ENCODE measurements at regions not wholly inside any gene's neighbourhood (a gene's known extent, or its start where the extent isn't known, plus 50 kb on each side); places are given as distances from the start of the nearest gene placed in this dataset.

DNA sequence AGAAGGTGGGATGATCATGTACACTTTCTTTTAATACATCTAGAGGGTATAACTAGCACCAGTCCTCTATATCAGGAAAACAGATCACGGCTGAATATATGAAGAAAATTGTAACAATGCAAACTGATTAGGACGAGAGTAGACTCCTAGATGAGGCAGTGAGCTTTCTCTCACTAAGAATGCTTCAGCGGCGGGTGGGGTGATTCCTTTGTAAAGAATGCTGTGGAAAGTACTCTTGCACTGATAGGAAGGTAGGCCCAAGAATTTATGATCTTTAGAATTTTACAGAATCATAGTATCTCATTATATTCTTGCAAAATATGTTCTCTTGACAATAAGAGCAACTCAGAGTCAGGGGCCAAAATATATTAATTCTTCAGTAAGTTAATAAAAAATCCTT, 133.0 kb downstream of the LMNTD1 start (continued):
- TF ChIP-seq EZH2phosphoT487 (IDR thresholded peaks at IDR 0.05; ENCODE audit: borderline replicate concordance, low read depth) (no peak), TEAD4 (IDR thresholded peaks at IDR 0.05; ENCODE audit: borderline replicate concordance, insufficient read depth) (no peak)

GRCh38 chr12:25419595-25419994, 133.5 kb downstream of the LMNTD1 start:
- no peak overlapping the region for H3K4me2 ChIP-seq
- no peaks in the 10 kb centered on the region for H3K36me3 ChIP-seq (replicated peaks in 1 of 2; ENCODE audit: control insufficient read depth in 1 of 2, insufficient read depth in 2 of 2, low read length in 1 of 2)
- H3K9me3 ChIP-seq, result 0 out of 2 replicates have a peak, but pooled peaks cover 3% of the 10 kb centered on the region
- WGBS (ENCODE audit: low lambda C conversion rate), result 74% methylated on average over 2 of the region's 2 CpGs
- H3K9me2 ChIP-seq, result no peaks in the 10 kb centered on the region
- no peaks in the 10 kb centered on the region for H3F3A ChIP-seq (replicated peaks; ENCODE audit: insufficient read depth)
- H3K27me3 ChIP-seq (ENCODE audit: insufficient read depth), result no peaks in the 10 kb centered on the region
- H3K9ac ChIP-seq, result no peak overlapping the region
- TF ChIP-seq, protein P1, sequence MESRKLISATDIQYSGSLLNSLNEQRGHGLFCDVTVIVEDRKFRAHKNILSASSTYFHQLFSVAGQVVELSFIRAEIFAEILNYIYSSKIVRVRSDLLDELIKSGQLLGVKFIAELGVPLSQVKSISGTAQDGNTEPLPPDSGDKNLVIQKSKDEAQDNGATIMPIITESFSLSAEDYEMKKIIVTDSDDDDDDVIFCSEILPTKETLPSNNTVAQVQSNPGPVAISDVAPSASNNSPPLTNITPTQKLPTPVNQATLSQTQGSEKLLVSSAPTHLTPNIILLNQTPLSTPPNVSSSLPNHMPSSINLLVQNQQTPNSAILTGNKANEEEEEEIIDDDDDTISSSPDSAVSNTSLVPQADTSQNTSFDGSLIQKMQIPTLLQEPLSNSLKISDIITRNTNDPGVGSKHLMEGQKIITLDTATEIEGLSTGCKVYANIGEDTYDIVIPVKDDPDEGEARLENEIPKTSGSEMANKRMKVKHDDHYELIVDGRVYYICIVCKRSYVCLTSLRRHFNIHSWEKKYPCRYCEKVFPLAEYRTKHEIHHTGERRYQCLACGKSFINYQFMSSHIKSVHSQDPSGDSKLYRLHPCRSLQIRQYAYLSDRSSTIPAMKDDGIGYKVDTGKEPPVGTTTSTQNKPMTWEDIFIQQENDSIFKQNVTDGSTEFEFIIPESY (IDR thresholded peaks at IDR 0.05; ENCODE audit: borderline replicate concordance, low read depth), result no peak
- TF ChIP-seq MAX (IDR thresholded peaks at IDR 0.05; ENCODE audit: low read depth) (no peak), RAD21 (IDR thresholded peaks at IDR 0.05; ENCODE audit: low read length) (no peak)
- TF ChIP-seq, protein P2, sequence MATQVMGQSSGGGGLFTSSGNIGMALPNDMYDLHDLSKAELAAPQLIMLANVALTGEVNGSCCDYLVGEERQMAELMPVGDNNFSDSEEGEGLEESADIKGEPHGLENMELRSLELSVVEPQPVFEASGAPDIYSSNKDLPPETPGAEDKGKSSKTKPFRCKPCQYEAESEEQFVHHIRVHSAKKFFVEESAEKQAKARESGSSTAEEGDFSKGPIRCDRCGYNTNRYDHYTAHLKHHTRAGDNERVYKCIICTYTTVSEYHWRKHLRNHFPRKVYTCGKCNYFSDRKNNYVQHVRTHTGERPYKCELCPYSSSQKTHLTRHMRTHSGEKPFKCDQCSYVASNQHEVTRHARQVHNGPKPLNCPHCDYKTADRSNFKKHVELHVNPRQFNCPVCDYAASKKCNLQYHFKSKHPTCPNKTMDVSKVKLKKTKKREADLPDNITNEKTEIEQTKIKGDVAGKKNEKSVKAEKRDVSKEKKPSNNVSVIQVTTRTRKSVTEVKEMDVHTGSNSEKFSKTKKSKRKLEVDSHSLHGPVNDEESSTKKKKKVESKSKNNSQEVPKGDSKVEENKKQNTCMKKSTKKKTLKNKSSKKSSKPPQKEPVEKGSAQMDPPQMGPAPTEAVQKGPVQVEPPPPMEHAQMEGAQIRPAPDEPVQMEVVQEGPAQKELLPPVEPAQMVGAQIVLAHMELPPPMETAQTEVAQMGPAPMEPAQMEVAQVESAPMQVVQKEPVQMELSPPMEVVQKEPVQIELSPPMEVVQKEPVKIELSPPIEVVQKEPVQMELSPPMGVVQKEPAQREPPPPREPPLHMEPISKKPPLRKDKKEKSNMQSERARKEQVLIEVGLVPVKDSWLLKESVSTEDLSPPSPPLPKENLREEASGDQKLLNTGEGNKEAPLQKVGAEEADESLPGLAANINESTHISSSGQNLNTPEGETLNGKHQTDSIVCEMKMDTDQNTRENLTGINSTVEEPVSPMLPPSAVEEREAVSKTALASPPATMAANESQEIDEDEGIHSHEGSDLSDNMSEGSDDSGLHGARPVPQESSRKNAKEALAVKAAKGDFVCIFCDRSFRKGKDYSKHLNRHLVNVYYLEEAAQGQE (IDR thresholded peaks at IDR 0.05; ENCODE audit: low read depth, low read length), result no peak
- H3K4me1 ChIP-seq (ENCODE audit: control insufficient read depth in 1 of 2, insufficient read depth in 2 of 2, low read depth in 1 of 2, low read length in 1 of 2), result no peaks in the 10 kb centered on the region; a peak in 1 of 4 replicates
- H3K4me3 ChIP-seq (ENCODE audit: low read depth in 2 of 2, low read length in 1 of 2), result no peak overlapping the region
- ChIA-PET POLR2A (no interaction called here), CTCF (no interaction called here)
- H3K79me2 ChIP-seq (ENCODE audit: insufficient read depth), result no peaks in the 10 kb centered on the region
- no peaks in the 10 kb centered on the region for H4K20me1 ChIP-seq (ENCODE audit: insufficient read depth)
- no peak overlapping the region for H2AFZ ChIP-seq (ENCODE audit: low read depth)
- DNase-seq, result no peak
- H3K27ac ChIP-seq (ENCODE audit: low read depth in 2 of 2, low read length in 1 of 2), result no peak overlapping the region

GRCh38 chr12:25417071-25417470, 136.0 kb downstream of the LMNTD1 start:
- Histone ChIP-seq H3K9ac (no peak overlapping the region), H3F3A (replicated peaks; ENCODE audit: insufficient read depth) (no peaks in the 10 kb centered on the region), H3K4me1 (ENCODE audit: control insufficient read depth in 1 of 2, insufficient read depth in 2 of 2, low read depth in 1 of 2, low read length in 1 of 2) (no peaks in the 10 kb centered on the region; a peak in 1 of 4 replicates), H3K9me2 (no peaks in the 10 kb centered on the region), H3K36me3 (replicated peaks in 1 of 2; ENCODE audit: control insufficient read depth in 1 of 2, insufficient read depth in 2 of 2, low read length in 1 of 2) (no peaks in the 10 kb centered on the region), H3K4me2 (no peak overlapping the region), H3K4me3 (ENCODE audit: low read depth in 2 of 2, low read length in 1 of 2) (no peak overlapping the region), H3K27ac (ENCODE audit: low read depth in 2 of 2, low read length in 1 of 2) (no peak overlapping the region), H3K9me3 (0 out of 2 replicates have a peak, but pooled peaks cover 3% of the 10 kb centered on the region), H2AFZ (ENCODE audit: low read depth) (no peak overlapping the region), H3K79me2 (ENCODE audit: insufficient read depth) (no peaks in the 10 kb centered on the region), H4K20me1 (ENCODE audit: insufficient read depth) (no peaks in the 10 kb centered on the region), H3K27me3 (ENCODE audit: insufficient read depth) (no peaks in the 10 kb centered on the region)
- TF ChIP-seq TCF12 (IDR thresholded peaks at IDR 0.05), result no peak
- no peak for TF ChIP-seq CHD2 (IDR thresholded peaks at IDR 0.05; ENCODE audit: low read length, partially characterized antibody)
- no peak for TF ChIP-seq MXI1 (IDR thresholded peaks at IDR 0.05; ENCODE audit: low read depth, low read length)
- TF ChIP-seq ELF1 (IDR thresholded peaks at IDR 0.05), result no peak
- no peak for TF ChIP-seq FOXM1 (IDR thresholded peaks at IDR 0.05; ENCODE audit: low read depth)
- TF ChIP-seq FOSL2 (IDR thresholded peaks at IDR 0.05; ENCODE audit: borderline replicate concordance, low read depth), result no peak
- TF ChIP-seq, protein P2 (IDR thresholded peaks at IDR 0.05; ENCODE audit: low read depth, low read length), result no peak
- no peak for TF ChIP-seq POLR2AphosphoS5 (IDR thresholded peaks at IDR 0.05; ENCODE audit: low read depth, low read length)
- no peak for TF ChIP-seq RAD21 (IDR thresholded peaks at IDR 0.05; ENCODE audit: low read length)
- TF ChIP-seq, protein P1 (IDR thresholded peaks at IDR 0.05; ENCODE audit: borderline replicate concordance, low read depth), result no peak
- no peak for TF ChIP-seq NFIC (IDR thresholded peaks at IDR 0.05; ENCODE audit: borderline replicate concordance)
- WGBS (ENCODE audit: low lambda C conversion rate), result 95% methylated on average over 3 of the region's 3 CpGs
- no peak for DNase-seq
- ChIA-PET POLR2A (no interaction called here), CTCF (no interaction called here)

Measured in SK-N-SH (cell line).